ENCODE measurements at regions not wholly inside any gene's neighbourhood (a gene's known extent, or its start where the extent isn't known, plus 50 kb on each side); places are given as distances from the start of the nearest gene placed in this dataset.
A peak's percentile ranks its signal among the peaks of the same experiment; 100 is the strongest.

DNA sequence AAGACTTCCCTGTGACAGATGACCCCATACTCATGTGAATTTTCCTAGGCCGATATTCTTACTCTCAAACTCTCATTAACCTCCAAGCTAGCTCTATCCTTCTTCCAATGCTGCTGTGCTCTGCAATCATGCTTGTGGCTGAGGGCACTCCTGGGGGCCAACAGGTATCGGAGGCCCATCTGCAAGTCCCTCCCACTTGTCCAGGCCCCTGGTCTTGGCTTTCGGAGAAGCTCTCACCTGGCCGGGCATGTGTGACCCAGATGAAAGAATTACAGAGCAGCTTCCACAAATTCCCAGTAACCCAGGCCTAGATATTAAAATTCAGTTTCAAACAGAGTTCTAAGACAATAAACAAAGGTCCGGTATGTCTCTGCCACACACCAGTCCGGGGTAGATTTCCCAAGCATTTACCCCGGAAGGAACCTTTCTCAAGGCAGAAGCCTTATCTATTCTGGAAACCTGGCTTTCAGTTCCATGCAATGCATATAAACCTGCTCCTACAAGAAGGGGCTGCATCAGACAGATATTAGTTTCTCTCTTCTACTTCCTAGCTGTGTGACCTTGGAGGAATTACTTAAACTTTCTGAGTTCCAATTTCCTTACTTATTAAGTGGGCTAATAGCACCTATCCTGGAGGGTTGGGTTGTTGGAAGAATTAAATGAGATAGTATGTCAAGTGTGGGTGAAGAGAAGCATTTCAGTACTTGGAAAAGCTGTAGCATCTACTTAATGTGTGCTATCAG, 270.8 kb downstream of the PTTG2 start:
- no peak for DNase-seq

DNA sequence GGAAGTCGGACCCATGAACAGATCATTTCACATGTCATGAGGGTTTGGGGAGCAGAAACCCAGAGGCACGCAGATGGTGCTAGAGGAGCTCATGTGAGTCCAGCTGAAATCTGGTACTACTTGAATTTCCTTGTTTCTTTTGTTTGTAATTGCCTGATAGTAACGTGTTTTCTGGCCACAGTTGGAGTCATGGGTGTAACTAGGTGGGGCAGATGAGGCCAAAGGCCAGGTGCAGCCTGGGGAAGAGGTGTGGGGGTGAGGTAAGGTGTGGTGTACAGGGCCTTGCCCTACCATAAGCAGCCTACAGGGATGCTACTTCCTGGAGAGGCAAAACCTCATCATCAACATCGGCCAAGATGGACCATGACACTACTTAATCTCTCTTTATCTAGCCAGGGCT, 271.4 kb downstream of the PTTG2 start:
- DNase-seq: no peak

DNA sequence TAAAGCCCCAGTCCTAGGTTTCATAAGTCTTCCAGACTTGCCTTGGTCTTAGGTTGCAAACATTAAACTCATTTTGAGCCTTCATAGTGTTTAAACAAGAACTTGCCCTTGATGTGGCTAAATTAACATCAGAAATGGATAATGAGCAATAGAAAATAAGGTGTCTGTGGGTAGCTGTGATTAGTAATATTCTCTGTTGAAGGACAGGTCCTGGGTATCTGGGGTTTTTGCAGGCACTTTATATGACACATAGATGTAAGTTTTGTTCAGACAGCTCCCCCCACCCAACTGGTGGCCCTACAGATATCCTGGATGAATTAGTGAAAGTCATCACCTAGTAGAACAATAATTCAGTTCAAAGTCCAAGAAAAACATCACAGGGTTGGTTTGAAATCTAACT, 272.5 kb downstream of the PTTG2 start:
- DNase-seq: no peak

DNA sequence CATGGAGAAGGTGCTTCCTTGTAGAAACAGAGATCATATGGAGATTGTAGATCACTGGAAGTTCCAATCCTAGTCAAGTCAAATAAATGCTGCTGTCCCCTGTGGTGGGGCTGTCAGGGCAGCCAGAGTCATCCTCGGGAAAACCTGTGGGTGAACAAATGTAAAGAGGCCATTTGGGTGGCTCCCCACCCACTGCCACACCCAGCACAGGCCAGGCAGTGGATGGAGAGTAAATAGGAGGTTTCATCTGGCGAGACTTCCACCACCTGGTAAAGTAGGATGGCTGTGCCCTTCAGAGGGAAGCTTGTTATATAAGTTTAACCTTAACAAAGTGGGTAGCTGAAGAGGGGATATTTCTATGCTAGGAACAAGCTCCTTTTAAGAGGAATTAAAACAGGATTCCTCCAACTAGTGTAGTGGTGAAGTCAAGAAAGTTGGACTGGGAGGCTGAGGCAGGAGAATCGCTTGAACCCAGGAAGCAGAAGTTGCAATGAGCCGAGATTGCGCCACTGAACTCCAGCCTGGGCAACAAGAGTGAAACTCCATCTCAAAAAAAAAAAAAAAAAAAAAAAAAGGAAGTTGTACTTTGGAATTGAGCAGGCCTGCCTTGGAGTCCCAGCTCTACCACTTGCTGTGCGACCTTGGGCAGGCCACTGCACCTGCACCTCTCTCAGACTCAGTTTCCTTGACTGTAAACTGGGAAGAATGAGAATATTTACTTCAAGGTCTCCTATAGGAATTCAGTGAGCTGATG, 273.7 kb downstream of the PTTG2 start:
- no peak for DNase-seq

DNA sequence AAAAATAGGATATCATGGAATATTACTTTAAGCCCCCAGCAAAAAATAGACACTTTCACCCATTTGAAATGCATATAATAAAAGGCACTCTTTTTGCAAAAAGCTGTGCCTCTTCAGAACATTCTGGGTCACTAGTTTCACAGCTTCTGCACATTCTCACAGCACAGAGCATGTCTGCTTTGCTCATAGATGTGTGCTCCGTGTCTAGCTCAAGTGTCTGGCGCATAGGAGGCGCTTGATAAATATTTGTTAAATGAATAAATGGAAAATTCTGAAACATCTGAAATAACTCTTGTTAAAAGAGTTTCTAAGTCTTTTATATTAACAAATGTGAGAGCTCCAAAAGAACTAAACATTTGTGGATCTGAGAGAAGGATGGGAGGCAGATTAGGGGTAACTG, 275.2 kb downstream of the PTTG2 start:
- no peak for DNase-seq

DNA sequence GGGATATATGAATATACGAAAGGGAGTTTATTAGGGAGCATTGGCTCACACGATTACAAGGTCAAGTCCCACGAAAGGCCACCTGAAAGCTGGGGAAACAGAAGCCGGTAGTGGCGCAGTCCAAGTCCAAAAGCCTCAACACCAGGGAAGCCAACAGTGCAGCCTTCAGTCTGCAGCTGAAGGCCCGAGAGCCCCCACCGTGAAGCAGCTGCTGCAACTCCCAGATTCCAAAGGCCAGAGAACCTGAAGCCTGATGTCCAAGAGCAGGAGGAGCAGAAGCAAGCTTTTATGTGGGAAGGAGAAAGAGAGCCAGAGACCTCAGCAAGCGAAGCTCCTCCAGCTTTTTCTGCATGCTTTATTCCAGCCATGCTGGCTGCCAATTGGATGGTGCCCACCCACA, 275.8 kb downstream of the PTTG2 start:
- DNase-seq: no peak

DNA sequence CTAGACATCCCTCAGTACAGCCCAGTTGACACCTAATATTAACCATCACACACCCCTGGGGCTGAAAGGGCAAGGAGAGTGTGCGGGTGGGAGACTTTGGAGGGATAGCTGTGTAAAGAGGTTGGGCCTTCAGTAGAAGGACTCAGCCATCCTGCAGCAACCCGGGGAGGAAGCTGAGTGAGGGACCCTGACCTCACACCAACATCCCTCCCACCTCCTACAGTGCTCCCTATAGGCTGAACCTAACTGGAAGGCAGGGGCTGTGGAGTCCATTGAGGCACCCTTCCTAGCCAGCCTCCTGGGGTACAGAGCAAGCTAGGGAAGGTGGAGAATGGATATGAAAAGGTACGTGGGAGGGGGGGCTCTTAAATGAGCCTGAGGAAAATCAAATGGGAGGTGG, 276.3 kb downstream of the PTTG2 start:
- DNase-seq: no peak

DNA sequence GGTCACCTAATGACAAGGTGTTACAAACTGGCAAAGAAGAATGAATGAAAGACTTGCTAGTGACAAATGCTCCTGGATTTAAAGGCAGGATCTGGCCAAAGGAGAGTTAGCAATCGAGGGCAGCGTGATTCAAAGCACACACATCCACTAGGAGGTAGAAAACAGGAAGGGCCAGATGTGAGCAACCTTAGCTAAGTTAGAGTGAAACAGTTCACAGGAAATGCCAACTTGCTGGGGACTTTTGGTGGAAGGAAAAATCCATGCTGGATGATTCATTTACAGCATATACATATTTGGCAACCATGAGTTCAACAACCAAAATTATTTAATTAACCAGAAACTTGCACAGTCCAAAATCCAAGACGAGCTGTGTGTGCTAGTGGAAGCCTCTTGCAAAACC, 276.9 kb downstream of the PTTG2 start:
- no peak for DNase-seq

DNA sequence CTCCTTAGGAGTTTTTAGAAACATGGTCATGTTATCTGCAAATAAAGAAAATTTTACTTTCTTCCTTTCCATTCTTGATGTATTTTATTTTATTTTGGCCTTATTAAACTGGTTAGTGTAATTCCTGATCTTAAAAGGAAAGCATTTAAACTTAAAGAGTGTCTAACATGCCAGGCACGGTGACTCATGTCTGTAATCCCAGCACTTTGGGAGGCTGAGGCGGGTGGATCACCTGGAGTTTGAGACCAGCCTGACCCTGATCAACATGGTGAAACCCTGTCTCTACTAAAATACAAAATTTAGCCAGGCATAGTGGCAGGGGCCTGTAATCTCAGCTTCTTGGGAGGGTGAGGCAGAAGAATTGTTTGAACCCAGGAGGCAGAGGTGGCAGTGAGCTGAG, 281.3 kb downstream of the PTTG2 start:
- DNase-seq: no peak

DNA sequence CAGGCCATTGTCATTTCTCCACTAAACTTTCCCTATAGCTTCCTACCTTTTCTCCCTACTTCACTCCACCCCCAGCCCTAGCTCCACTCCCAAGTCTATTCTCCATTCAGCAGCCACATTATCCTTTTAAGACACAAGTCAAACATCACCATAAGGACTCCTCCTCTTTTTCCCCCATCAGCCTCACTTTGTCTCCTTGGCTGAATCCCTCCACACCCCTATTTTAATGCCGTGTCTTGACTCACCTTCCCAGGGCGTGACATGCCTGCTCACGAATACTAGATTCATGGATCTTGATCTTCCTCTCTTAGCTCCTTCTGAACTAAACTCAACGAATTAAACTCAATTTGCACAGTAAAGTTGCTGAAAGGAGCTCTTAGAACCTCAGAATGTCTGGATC, 281.9 kb downstream of the PTTG2 start:
- DNase-seq: no peak

DNA sequence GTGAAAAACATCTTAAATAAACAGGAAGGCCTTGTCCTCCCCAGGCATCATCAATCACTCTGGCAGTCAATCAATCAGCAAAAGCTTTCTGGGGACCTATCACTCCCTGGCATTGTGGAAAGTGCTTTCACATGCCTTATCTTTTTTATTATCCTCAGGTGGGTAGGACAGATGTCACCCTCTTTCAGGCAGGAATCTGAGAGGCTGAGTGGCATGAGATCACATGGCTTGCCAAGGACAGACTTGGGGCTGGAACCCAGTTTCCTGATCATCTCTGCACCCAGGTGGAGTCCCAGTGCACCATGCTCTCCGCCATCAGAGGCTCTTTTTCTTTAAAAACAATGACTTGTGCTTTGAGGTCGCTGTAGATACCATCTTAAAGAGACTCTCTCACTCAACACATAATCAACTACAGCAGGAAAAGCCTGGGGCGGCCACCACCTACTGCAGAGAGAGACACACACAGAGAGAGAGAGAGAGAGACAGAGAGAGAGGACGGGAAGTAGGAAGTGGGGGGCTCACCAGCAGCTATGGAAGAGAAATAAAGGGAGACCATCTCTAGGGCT, 282.7 kb downstream of the PTTG2 start:
- no peak for DNase-seq

DNA sequence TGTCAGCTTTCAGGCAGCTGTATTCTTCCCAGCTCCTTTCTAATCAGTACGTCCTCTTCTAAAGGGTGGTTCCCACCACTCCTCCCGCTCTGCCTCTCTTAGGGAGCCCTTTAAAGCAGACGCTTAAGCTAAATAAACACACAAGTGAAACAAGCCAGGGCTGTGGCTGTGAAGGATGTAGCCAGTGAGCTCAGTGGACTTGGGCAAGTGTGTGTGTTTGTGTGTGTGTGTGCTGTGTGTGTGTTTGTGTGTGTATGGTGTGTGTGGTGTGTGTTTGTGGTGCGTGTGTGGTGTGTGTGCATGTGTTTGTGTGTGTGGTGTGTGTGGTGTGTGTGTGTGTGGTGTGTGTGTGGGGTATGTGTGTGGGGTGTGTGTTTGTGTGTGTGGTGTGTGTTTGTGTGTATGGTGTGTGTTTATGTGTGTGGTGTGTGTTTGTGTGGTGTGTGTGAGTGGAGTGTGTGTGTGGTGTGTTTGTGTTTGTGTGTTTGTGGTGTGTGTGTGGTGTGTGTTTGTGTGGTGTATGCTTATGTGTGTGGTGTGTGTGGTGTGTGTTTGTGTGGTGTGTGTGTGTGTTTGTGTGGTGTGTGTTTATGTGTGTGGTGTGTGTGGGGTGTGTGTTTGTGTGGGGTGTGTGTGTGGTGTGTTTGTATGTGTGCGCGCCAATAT, 283.3 kb downstream of the PTTG2 start:
- no peak for DNase-seq

DNA sequence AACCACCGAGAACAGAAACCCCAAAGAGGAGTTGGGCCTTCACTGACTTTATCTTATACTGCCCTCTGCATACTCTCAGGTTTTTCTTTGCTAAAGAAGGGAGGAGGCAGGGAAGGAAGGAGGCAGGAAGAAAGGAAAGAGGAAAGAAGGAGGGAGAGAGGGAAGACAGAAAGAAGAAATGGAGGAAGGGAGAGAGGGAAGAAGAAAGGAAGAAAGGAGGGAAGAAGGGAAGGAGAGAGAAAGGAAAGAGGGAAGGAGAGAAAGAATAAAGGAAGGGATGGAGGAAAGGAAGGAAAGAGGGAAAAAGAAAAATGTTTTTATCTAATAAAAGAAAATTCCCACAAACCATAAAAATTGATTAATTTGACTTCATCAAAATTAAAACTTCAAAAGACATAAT, 294.6 kb downstream of the PTTG2 start:
- no peak for DNase-seq

DNA sequence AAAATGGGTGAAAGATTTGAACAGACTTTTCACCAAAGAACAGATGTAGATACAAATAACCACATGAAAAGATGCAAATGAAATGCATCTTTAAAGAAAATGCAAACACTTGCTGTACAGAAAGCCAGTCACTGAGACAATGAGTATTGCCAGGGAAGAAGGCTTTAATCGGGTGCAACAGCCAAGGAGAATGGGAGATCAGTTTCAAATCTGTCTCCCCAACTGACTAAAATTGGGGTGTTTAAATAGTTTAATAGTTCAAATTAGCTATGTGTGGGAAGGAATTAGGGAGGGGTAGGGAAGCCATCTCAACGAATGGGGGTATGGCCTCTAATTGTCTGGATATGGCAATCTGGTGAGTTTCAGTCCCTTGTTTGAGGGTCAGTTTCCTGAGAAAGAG, 295.4 kb downstream of the PTTG2 start:
- no peak for DNase-seq

DNA sequence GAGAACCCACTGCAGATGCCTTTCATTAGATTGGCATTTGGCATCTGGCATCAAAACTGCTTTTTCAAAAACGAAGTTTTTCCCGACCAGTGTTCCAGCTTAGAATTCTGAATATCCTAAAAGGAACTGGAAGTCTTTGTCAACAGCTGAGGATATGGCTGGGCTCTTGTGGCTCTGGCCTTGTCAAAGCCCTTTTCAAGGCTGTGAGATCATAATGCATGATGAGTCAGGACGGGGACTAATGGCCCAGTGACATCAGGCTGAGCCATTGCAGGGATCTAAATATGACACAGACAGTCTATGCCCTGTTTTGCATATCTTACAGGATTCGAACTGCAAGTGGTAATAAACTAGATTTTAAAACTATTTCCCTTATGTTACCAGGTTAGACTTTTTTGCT, 306.4 kb downstream of the PTTG2 start:
- peak; percentile 16 for DNase-seq

DNA sequence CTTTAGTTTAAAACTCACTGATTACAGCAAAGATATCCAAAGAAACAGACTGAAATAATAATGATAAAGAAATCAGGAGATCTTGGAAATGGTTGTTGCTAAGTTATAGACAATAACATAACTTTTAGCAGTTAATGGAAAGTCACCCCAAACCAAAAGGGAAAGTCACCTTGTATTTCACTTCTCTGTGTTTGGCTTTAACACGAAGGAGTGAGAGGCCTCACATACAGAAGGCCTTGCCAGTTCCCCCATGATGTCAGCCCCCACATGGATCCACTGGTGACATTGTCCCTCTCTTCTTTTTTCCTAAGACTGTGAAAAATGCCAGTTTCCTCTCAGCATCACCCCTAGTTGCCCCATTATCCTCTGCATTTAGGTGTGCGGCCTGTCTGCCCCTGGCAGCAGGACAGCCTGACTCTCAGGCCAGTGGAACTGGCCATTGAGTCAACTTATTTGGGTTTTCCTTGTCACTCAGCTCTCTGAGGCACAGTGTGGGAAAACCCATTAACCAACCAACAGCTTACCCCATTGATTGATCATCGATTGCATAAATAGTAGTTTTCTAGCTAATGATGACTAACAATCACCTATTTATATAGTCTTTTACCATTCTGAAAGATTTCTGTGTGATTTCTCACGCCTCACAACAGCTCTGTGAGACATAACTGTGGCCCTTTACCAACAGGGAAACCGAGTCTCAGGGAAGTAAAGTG, 308.1 kb downstream of the PTTG2 start:
- no peak for DNase-seq

DNA sequence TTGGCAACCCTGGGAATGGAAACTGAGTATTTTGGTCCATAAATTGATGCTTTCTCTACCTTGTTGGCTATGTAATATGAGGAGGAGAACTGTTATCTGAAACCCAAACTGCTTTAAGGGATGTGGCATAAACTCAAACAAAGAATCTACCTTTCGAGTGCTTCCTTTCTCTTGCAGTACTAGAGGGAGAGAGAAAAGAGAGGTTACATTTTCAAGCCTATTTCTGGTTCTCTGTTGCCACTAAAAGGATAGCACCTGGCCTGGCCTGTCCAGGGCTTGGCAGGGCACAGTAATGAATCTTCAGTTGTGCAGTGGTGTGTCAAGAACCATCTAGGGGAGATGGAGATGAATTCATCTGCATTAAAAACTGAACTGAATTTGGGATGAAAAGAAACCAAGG, 308.6 kb downstream of the PTTG2 start:
- DNase-seq: no peak

DNA sequence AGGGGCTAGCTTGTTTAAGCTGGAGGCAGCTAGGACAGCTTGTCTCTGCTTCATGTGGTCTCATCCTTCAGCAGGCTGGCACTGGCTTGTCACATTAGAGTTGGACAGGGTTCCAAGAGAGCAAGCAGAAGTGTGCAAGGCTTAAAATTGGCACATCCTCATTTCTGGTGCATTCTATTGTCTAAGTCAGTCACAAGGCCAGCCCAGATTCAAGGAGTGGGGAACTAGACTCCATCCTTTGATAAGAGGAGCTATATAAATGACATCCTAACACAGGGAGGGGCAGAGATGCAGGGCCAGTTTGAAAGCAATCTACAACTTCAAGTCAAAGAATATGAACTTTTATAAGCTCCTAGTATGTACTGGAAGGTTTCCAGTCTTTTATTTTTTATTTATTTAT, 313.2 kb downstream of the PTTG2 start:
- no peak for DNase-seq

DNA sequence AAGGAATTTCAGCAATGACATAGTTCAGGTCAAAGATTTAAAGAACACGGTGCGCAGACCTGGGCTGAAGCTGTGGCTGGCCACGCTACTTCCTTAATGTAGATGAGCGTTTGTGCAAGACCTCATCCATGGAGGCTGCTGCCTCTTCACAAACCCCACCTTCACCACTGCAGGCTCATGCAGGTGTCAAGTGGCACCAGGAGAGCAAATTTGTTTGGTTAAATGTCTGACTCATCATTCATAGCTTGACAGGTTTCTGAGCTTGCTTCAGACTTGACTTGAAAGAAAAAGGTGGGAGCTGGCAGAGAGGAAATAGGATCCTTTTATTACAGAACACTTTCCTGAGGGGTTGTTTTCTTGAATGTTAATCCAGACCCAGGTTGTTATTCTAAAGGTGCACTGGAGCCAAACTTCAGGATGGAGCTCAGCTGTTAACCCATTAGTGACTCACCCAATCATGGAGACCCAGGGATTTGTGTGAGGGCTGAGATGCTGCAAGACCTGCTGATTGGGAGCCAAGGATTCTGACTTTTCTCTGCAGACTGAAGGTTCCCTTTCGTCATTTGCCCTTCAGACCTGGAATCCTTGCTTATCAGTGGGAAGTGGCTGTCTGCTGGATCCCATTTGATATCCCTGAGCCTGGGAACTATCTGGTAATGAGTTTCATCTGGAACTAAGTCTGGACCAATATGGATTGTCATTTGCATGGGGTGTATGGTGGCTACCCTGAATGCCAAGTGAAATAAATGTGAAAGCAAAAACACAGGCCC, 315.3 kb downstream of the PTTG2 start:
- DNase-seq: no peak

DNA sequence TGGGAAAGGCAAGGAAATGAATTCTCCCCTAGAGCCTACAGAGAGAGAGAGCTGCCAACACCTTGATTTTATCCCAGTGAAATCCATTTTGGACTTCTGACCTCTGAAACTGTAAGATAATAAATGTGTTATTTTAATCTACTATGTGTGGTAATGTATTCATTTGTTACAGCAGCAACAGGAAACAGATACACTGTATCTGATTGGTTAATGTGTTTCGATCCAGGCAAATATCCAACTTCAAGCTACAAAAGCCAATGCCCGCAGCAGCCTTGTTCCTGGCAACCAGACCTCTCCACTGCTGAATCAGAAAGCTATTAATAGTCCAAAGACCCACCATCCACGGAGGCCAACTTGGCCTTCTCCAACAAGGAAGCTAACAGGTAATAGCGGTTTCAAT, 318.1 kb downstream of the PTTG2 start:
- no peak for DNase-seq

DNA sequence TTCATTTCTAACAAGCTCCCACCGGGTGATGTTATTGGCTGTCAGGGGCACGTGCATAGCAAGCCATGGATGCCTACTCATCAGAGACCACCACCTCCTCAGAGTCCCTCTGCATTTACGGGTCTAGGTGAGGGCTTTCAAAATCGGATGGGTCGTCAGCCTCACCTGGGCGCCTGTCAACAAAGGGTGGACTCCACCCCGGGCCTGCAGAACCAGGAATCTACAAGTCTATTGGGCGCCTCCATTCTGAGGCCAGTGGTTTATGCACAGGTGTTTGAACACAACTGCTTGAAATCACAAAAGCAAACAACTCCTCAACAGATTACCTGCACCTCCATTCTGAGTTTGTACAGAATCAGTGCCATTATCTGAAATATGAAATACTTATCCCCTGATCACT, 318.9 kb downstream of the PTTG2 start:
- no peak for DNase-seq

DNA sequence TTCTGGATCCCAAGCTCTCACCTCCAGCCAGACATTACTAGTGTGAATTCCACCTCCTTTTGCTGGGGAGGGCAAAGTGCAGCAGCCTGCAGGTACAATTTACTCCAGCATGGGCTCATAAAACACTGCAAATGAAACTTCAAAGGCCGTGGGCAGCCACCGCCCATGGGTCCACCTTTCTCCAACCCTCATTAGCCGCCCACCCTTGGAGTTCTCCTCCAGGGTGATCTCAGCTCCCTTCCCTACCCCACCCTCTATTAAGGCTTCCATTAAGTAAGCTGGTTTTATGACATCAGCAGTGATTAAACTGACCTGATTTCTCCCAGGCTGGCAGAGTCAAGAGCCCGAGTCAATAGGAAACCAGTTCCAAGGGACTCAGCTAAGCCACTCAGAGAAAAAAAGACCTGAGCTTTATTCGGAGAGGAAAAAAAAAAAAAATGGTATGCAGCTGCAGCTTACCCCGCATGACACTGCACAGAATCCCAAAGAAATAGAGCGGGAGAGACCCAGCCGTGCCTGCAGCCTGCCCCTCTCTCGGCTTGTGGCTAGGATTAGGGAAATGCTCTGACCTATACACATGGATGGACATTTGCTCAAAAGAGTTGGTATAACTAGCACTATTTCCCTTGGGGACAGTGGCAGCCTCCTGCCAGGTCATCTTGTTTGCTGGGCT, 319.6 kb downstream of the PTTG2 start:
- peak; percentile 30 for DNase-seq

Data from eye (tissue), 1 donor.